DOHH2 (cell line): ENCODE measurements at regions not wholly inside any gene's neighbourhood (a gene's known extent, or its start where the extent isn't known, plus 50 kb on each side); places are given as distances from the start of the nearest gene placed in this dataset.

Source experiments
- H3F3A ChIP-seq: fragments of 200-600 bp; sonication (generic), shearing (Covaris generic); 2 replicates; pipeline ENCODE4 v1.6.0; 2016; ENCODE audit warnings: antibody characterized with exemption, mild to moderate bottlenecking; ENCODE audit not compliant: control insufficient read depth, insufficient read depth
- H3K27ac ChIP-seq: fragments of 200-600 bp; sonication (generic); 2 replicates; pipeline ENCODE4 v1.5.1; 2014; ENCODE audit warnings: low read depth, mild to moderate bottlenecking, low read length, moderate library complexity
- H3K27me3 ChIP-seq: fragments of 200-600 bp; sonication (generic); 2 replicates; pipeline ENCODE4 v1.6.1; 2014; ENCODE audit warnings: mild to moderate bottlenecking, low read length, mixed read lengths; ENCODE audit not compliant: control insufficient read depth
- H3K36me3 ChIP-seq: fragments of 200-600 bp; sonication (generic); 2 replicates; pipeline ENCODE4 v1.6.1; 2014; ENCODE audit warnings: mild to moderate bottlenecking, low read length, moderate library complexity, mixed read lengths; ENCODE audit not compliant: control insufficient read depth
- H3K4me1 ChIP-seq: fragments of 200-600 bp; sonication (generic); 2 replicates; pipeline ENCODE4 v1.6.1; 2014; ENCODE audit warnings: mild to moderate bottlenecking, low read length, mixed read lengths; ENCODE audit not compliant: control insufficient read depth
- H3K4me2 ChIP-seq: fragments of 200-600 bp; sonication (generic); 2 replicates; pipeline ENCODE4 v1.6.0; 2014; ENCODE audit warnings: mild to moderate bottlenecking, low read length, moderate library complexity
- H3K4me3 ChIP-seq: fragments of 200-600 bp; sonication (generic); 2 replicates; pipeline ENCODE4 v1.5.1; 2014; ENCODE audit warnings: mild to moderate bottlenecking, low read length, mixed read lengths
- H3K79me2 ChIP-seq: fragments of 200-600 bp; sonication (generic); 2 replicates; pipeline ENCODE4 v1.6.1; 2014; ENCODE audit warnings: mild to moderate bottlenecking, low read length, mixed read lengths; ENCODE audit not compliant: control insufficient read depth
- H3K9me2 ChIP-seq: fragments of 200-600 bp; sonication (generic); replicated peaks from 2 replicates; pipeline ENCODE4 v1.6.1; 2014; ENCODE audit warnings: mild to moderate bottlenecking, low read length, mixed read lengths; ENCODE audit not compliant: control insufficient read depth
- H3K9me3 ChIP-seq: fragments of 200-600 bp; sonication (generic); 2 replicates; pipeline ENCODE4 v1.6.1; 2014; ENCODE audit warnings: antibody characterized with exemption, low read length, mixed read lengths; ENCODE audit not compliant: control insufficient read depth, insufficient read depth
- H4K20me1 ChIP-seq: fragments of 200-600 bp; sonication (generic); 2 replicates; pipeline ENCODE4 v1.6.0; 2014; ENCODE audit warnings: low read depth, mild to moderate bottlenecking, antibody characterized with exemption, low read length, moderate library complexity; ENCODE audit not compliant: control insufficient read depth, insufficient read depth
- CTCF ChIP-seq: fragments of 200-600 bp; sonication (generic); IDR thresholded peaks from one replicate; pipeline ENCODE4 v1.5.1; 2014; ENCODE audit warnings: antibody characterized with exemption, mild to moderate bottlenecking, low read depth, low read length; ENCODE audit not compliant: poor library complexity, severe bottlenecking
- EZH2phosphoT487 ChIP-seq: fragments of 200-600 bp; sonication (generic); IDR thresholded peaks from 2 replicates; pipeline ENCODE4 v1.6.1; 2017; ENCODE audit warnings: borderline replicate concordance, mild to moderate bottlenecking, antibody characterized with exemption, low read length, moderate library complexity, mixed read lengths

- H3F3A ChIP-seq: no peaks in the 10 kb centered on the region
- H3K4me3 ChIP-seq: no peak overlapping the region
- H3K4me1 ChIP-seq: no peaks in the 10 kb centered on the region
- H3K9me3 ChIP-seq: no peaks in the 10 kb centered on the region
- no peaks in the 10 kb centered on the region for H3K27me3 ChIP-seq
- no peaks in the 10 kb centered on the region for H4K20me1 ChIP-seq
- H3K79me2 ChIP-seq: no peaks in the 10 kb centered on the region
- H3K36me3 ChIP-seq: no peaks in the 10 kb centered on the region
- TF ChIP-seq EZH2phosphoT487 (no peak), CTCF (no peak)
- no peak overlapping the region for H3K27ac ChIP-seq
- H3K4me2 ChIP-seq: no peak overlapping the region
- H3K9me2 ChIP-seq: no peaks in the 10 kb centered on the region
Measured at GRCh38 chr6:141261016-141261671, 871.6 kb upstream of the GJE1 start.

GRCh38 chr6:141260627-141261015 is 872.1 kb upstream of the GJE1 start:
- TF ChIP-seq EZH2phosphoT487 (no peak), CTCF (no peak)
- no peaks in the 10 kb centered on the region for H3K27me3 ChIP-seq
- no peaks in the 10 kb centered on the region for H3K4me1 ChIP-seq
- no peak overlapping the region for H3K27ac ChIP-seq
- H3K9me3 ChIP-seq: no peaks in the 10 kb centered on the region
- no peak overlapping the region for H3K4me2 ChIP-seq
- H3K9me2 ChIP-seq: no peaks in the 10 kb centered on the region
- no peaks in the 10 kb centered on the region for H3K36me3 ChIP-seq
- no peaks in the 10 kb centered on the region for H3F3A ChIP-seq
- H4K20me1 ChIP-seq: no peaks in the 10 kb centered on the region
- H3K79me2 ChIP-seq: no peaks in the 10 kb centered on the region
- H3K4me3 ChIP-seq: no peak overlapping the region

- Histone ChIP-seq H3F3A (no peaks in the 10 kb centered on the region), H3K9me2 (no peaks in the 10 kb centered on the region), H3K4me1 (no peaks in the 10 kb centered on the region), H3K4me2 (no peak overlapping the region), H3K27ac (no peak overlapping the region), H3K36me3 (no peaks in the 10 kb centered on the region), H4K20me1 (no peaks in the 10 kb centered on the region), H3K4me3 (no peak overlapping the region), H3K9me3 (no peaks in the 10 kb centered on the region), H3K79me2 (no peaks in the 10 kb centered on the region), H3K27me3 (no peaks in the 10 kb centered on the region)
- TF ChIP-seq CTCF (no peak), EZH2phosphoT487 (no peak)
Measured at GRCh38 chr6:141259807-141260206, 872.9 kb upstream of the GJE1 start.
